SK-N-SH (cell line): ENCODE measurements at regions not wholly inside any gene's neighbourhood (a gene's known extent, or its start where the extent isn't known, plus 50 kb on each side); places are given as distances from the start of the nearest gene placed in this dataset.

Experiments
- CTCF ChIA-PET: fragments of 300-600, 350-600 bp; formaldehyde crosslinking; extraction: SDS; loops from one replicate; lab custom pipeline; 2021; lab: Yijun Ruan, JAX
- POLR2A ChIA-PET: fragments of 350-600 bp; sonication (Branson Sonifier 250); formaldehyde crosslinking; extraction: SDS; loops from one replicate; lab custom pipeline; 2020; ENCODE audit warnings: antibody characterized with exemption, inconsistent platforms; lab: Yijun Ruan, JAX
- DNase-seq: peaks from one replicate; pipeline ENCODE4 v3.0.0; 2012
- H2AFZ ChIP-seq: fragments of 200-600 bp; sonication (generic); 2 replicates; pipeline ENCODE4 v1.8.1; 2016; ENCODE audit warnings: antibody characterized with exemption, mild to moderate bottlenecking, low read depth
- H3F3A ChIP-seq: fragments of 200-600 bp; sonication (generic); replicated peaks from 2 replicates; pipeline ENCODE3; 2016; ENCODE audit warnings: antibody characterized with exemption, mild to moderate bottlenecking; ENCODE audit not compliant: insufficient read depth
- H3K27ac ChIP-seq, 2 experiments: fragments of 200-500 bp in 1 of 2; fragments of 200-600 bp in 1 of 2; sonication (Bioruptor generic) in 1 of 2; sonication (generic), shearing (Covaris generic) in 1 of 2; 2 replicates each; pipeline versions ENCODE4 v1.5.1 to v1.6.1; 2014 to 2016; ENCODE audit warnings: low read depth in 2 of 2, inconsistent platforms in 1 of 2, low read length in 1 of 2, mild to moderate bottlenecking in 1 of 2, mixed read lengths in 1 of 2
- H3K27me3 ChIP-seq: fragments of 200-600 bp; sonication (generic), shearing (Covaris generic); 2 replicates; pipeline ENCODE4 v1.6.1; 2016; ENCODE audit warnings: mixed run types; ENCODE audit not compliant: insufficient read depth
- H3K36me3 ChIP-seq, 2 experiments: fragments of 200-500 bp in 1 of 2; fragments of 200-600 bp in 1 of 2; sonication (Bioruptor generic) in 1 of 2; sonication (generic) in 1 of 2; replicated peaks in 1 of 2; 2 replicates each; pipeline versions ENCODE3 to v1.5.1; 2014 to 2016; ENCODE audit warnings: low read length in 1 of 2, mild to moderate bottlenecking in 1 of 2; ENCODE audit not compliant: insufficient read depth in 2 of 2, control insufficient read depth in 1 of 2
- H3K4me1 ChIP-seq, 2 experiments: fragments of 200-500 bp in 1 of 2; fragments of 200-600 bp in 1 of 2; sonication (Bioruptor generic) in 1 of 2; sonication (generic), shearing (Covaris generic) in 1 of 2; 2 replicates each; pipeline versions ENCODE4 v1.5.1 to v1.6.1; 2014 to 2016; ENCODE audit warnings: low read depth in 1 of 2, low read length in 1 of 2, mixed run types in 1 of 2; ENCODE audit not compliant: insufficient read depth in 2 of 2, control insufficient read depth in 1 of 2
- H3K4me2 ChIP-seq: fragments of 200-600 bp; sonication (generic), shearing (Covaris generic); 2 replicates; pipeline ENCODE4 v1.6.1; 2017; ENCODE audit warnings: mixed run types
- H3K4me3 ChIP-seq, 2 experiments: fragments of 200-500 bp in 1 of 2; fragments of 200-600 bp in 1 of 2; sonication (Bioruptor generic) in 1 of 2; sonication (generic), shearing (Covaris generic) in 1 of 2; 2 replicates each; pipeline versions ENCODE4 v1.5.1 to v1.8.1; 2014 to 2016; ENCODE audit warnings: low read depth in 2 of 2, inconsistent platforms in 1 of 2, low read length in 1 of 2, mild to moderate bottlenecking in 1 of 2, mixed read lengths in 1 of 2, moderate library complexity in 1 of 2
- H3K79me2 ChIP-seq: fragments of 200-600 bp; sonication (generic); 2 replicates; pipeline ENCODE4 v1.8.1; 2017; ENCODE audit warnings: mild to moderate bottlenecking; ENCODE audit not compliant: insufficient read depth
- H3K9ac ChIP-seq: fragments of 200-600 bp; sonication (generic); 2 replicates; pipeline ENCODE4 v1.6.1; 2017; ENCODE audit warnings: mixed run types
- H3K9me2 ChIP-seq: fragments of 200-600 bp; sonication (generic); 2 replicates; pipeline ENCODE4 v1.6.1; 2017; ENCODE audit warnings: mixed run types
- H3K9me3 ChIP-seq: fragments of 200-600 bp; sonication (generic); 2 replicates; pipeline ENCODE4 v1.6.1; 2017; ENCODE audit warnings: mixed run types, mild to moderate bottlenecking, moderate library complexity
- H4K20me1 ChIP-seq: fragments of 200-600 bp; sonication (generic); 2 replicates; pipeline ENCODE4 v1.6.1; 2017; ENCODE audit warnings: mild to moderate bottlenecking, mixed run types; ENCODE audit not compliant: insufficient read depth
- FOXM1 ChIP-seq: IDR thresholded peaks from 2 replicates; pipeline ENCODE4 v1.4.0; 2012; ENCODE audit warnings: low read depth, mild to moderate bottlenecking
- GATA2 ChIP-seq: sonication (generic); formaldehyde crosslinking; IDR thresholded peaks from 2 replicates; pipeline ENCODE4 v1.5.0; 2020; ENCODE audit warnings: mild to moderate bottlenecking, missing genetic modification reagents
- JUND ChIP-seq: IDR thresholded peaks from 2 replicates; pipeline ENCODE4 v1.4.0; 2012
- MEF2A ChIP-seq: IDR thresholded peaks from 2 replicates; pipeline ENCODE4 v1.4.0; 2012; ENCODE audit warnings: low read depth, borderline replicate concordance
- POLR2AphosphoS5 ChIP-seq: IDR thresholded peaks from 2 replicates; pipeline ENCODE4 v1.6.1; 2012; ENCODE audit warnings: low read depth, low read length
- RCOR1 ChIP-seq: fragments of 150-350 bp; IDR thresholded peaks from 2 replicates; pipeline ENCODE4 v1.6.1; 2017; ENCODE audit warnings: antibody characterized with exemption, low read length
- TCF12 ChIP-seq: IDR thresholded peaks from 2 replicates; pipeline ENCODE4 v1.4.0; 2012
- WGBS: methylation state at CpG from one replicate; pipeline ENCODE4 v1.1.6; 2017; ENCODE audit warnings: low lambda C conversion rate; 5-methylcytosine and 5-hydroxymethylcytosine counted together
- TF ChIP-seq, protein P1 (sequence below): IDR thresholded peaks from 2 replicates; pipeline ENCODE4 v1.4.0; 2012; ENCODE audit warnings: low read depth, borderline replicate concordance

GRCh38 chr14:100467939-100468338, 119.3 kb downstream of the BEGAIN start:
- TF ChIP-seq RCOR1: no peak
- Histone ChIP-seq H3K27me3 (no peaks in the 10 kb centered on the region), H3K9ac (no peak overlapping the region), H3K36me3 (peaks cover 0 to 7% of the 10 kb centered on the region in 2 experiments), H3K79me2 (no peaks in the 10 kb centered on the region), H3K27ac (no peak overlapping the region), H3K4me3 (no peak overlapping the region), H2AFZ (no peak overlapping the region), H4K20me1 (no peaks in the 10 kb centered on the region), H3K9me3 (no peaks in the 10 kb centered on the region), H3K4me1 (peaks cover 0 to 39% of the 10 kb centered on the region in 2 experiments; a peak in 1 of 4 replicates), H3K9me2 (no peaks in the 10 kb centered on the region), H3F3A (no peaks in the 10 kb centered on the region), H3K4me2 (no peak overlapping the region)
- ChIA-PET CTCF (interaction anchor here (1.3 kb wide), 1 partner anchor 10 kb away, joined by 6 read pairs; no protein-coding TSS in a partner anchor), POLR2A (no interaction called here)
- 91% methylated on average over 16 of the region's 17 CpGs for WGBS
- DNase-seq: no peak

DNA sequence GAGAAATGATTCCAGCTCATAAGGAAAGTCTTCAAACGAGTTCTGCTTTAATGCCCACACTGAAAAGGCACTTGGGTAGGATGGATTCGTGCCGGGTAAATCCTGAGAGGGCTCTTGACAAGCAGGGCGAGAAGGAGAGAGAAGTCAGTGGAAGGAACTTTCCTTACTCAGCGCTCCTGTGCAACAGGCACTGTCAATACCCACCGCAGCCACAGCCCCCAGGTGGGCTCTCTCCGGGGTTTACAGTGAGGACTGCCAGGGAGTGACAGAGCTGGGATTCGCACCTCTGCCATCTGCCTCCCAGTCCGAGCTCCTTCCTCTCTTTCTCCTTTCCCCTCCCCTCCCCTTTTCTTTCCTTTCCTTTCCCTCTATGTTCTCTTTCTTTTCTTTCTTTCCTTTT, 118.7 kb downstream of the BEGAIN start:
- Histone ChIP-seq H2AFZ (no peak overlapping the region), H3K4me2 (no peak overlapping the region), H3F3A (no peaks in the 10 kb centered on the region), H3K36me3 (peaks cover 0 to 7% of the 10 kb centered on the region in 2 experiments), H4K20me1 (no peaks in the 10 kb centered on the region)
- ChIA-PET CTCF (interaction anchor here (1.1 to 1.3 kb wide), 2 partner anchors 9 to 84 kb away, joined by 3 to 6 read pairs; no protein-coding TSS in a partner anchor), POLR2A (no interaction called here)
- WGBS: 80% methylated on average over 7 of the region's 9 CpGs
- TF ChIP-seq GATA2 (no peak), TCF12 (no peak)
- TF ChIP-seq, all 33 proteins: peak for 0
- Histone ChIP-seq H3K9me2 (no peaks in the 10 kb centered on the region), H3K4me3 (no peak overlapping the region), H3K79me2 (no peaks in the 10 kb centered on the region), H3K4me1 (peaks cover 0 to 45% of the 10 kb centered on the region in 2 experiments; a peak in 1 of 4 replicates), H3K27me3 (no peaks in the 10 kb centered on the region), H3K9me3 (no peaks in the 10 kb centered on the region), H3K9ac (no peak overlapping the region), H3K27ac (no peak overlapping the region)
- DNase-seq: no peak

GRCh38 chr14:100469632-100470522, 117.3 kb downstream of the BEGAIN start:
- no peaks in the 10 kb centered on the region for H4K20me1 ChIP-seq
- H3K27ac ChIP-seq: no peak overlapping the region
- H3K79me2 ChIP-seq: no peaks in the 10 kb centered on the region
- TF ChIP-seq MEF2A (no peak), POLR2AphosphoS5 (no peak), FOXM1 (no peak), JUND (no peak)
- TF ChIP-seq, protein P1, sequence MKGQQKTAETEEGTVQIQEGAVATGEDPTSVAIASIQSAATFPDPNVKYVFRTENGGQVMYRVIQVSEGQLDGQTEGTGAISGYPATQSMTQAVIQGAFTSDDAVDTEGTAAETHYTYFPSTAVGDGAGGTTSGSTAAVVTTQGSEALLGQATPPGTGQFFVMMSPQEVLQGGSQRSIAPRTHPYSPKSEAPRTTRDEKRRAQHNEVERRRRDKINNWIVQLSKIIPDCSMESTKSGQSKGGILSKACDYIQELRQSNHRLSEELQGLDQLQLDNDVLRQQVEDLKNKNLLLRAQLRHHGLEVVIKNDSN: no peak
- H3K9me2 ChIP-seq: no peaks in the 10 kb centered on the region
- H2AFZ ChIP-seq: no peak overlapping the region
- WGBS: 92% methylated on average over 5 of the region's 6 CpGs
- H3K4me1 ChIP-seq: peaks cover 0 to 52% of the 10 kb centered on the region in 2 experiments; a peak in 1 of 4 replicates
- POLR2A ChIA-PET: no interaction called here
- no peaks in the 10 kb centered on the region for H3K9me3 ChIP-seq
- peaks cover 0 to 7% of the 10 kb centered on the region in 2 experiments for H3K36me3 ChIP-seq
- CTCF ChIA-PET: interaction anchor here (1.0 kb wide), 1 partner anchor 28 kb away, joined by 4 read pairs; no protein-coding TSS in a partner anchor
- H3K4me2 ChIP-seq: no peak overlapping the region
- no peak for DNase-seq
- H3F3A ChIP-seq: peaks cover 3% of the 10 kb centered on the region
- no peaks in the 10 kb centered on the region for H3K27me3 ChIP-seq
- no peak overlapping the region for H3K9ac ChIP-seq
- no peak overlapping the region for H3K4me3 ChIP-seq
